GM12878 (cell line): ENCODE measurements at regions not wholly inside any gene's neighbourhood (a gene's known extent, or its start where the extent isn't known, plus 50 kb on each side); places are given as distances from the start of the nearest gene placed in this dataset.

Experiments
- ATAC-seq: fragments of 200-7000 bp; cut with Tn5 transposase; 3 replicates; pipeline ENCODE4 v1.9.1; 2020; ENCODE audit warnings: mild to moderate bottlenecking, moderate library complexity
- BruUV-seq: library from RNA; stranded (reverse); fragments of 400-500 nt; replicated peaks from 2 replicates; lab custom pipeline; 2021; lab: Mats Ljungman, UMichigan
- CTCF ChIA-PET: fragments of 300-600 bp; sonication (Branson Sonifier 250); formaldehyde crosslinking; extraction: SDS; loops from one replicate; lab custom pipeline; 2021; ENCODE audit warnings: inconsistent platforms; lab: Yijun Ruan, JAX
- POLR2A ChIA-PET: fragments of 350-600 bp; formaldehyde crosslinking; extraction: SDS; loops from one replicate; lab custom pipeline; 2021; ENCODE audit warnings: inconsistent platforms; lab: Charles Lee
- RAD21 ChIA-PET: fragments of 300-600 bp; sonication (Branson Sonifier 250); formaldehyde crosslinking; loops from one replicate; lab custom pipeline; 2023; ENCODE audit warnings: antibody characterized with exemption; ENCODE audit not compliant: unreplicated experiment; lab: Charles Lee
- SMC1A ChIA-PET: fragments of 300-600 bp; sonication (Branson Sonifier 250); formaldehyde crosslinking; loops from one replicate; lab custom pipeline; 2023; ENCODE audit not compliant: unreplicated experiment, uncharacterized antibody; lab: Charles Lee
- DNase-seq: peaks from one replicate; pipeline ENCODE4 v3.0.0-alpha.2; 2011; ENCODE audit warnings: low read depth, low spot score
- FAIRE-seq: peaks from 3 replicates; lab custom pipeline; 2011; peaks lifted over from hg19 to GRCh38; lab: Jason Lieb, UNC
- H2AFZ ChIP-seq: 2 replicates; pipeline ENCODE4 v1.6.0; 2011; ENCODE audit warnings: low read depth, low read length, control low read depth; ENCODE audit not compliant: control insufficient read depth
- H3K27ac ChIP-seq: 2 replicates; pipeline ENCODE4 v1.5.1; 2011; ENCODE audit warnings: control low read depth; ENCODE audit not compliant: control insufficient read depth, insufficient read depth
- H3K27me3 ChIP-seq, 2 experiments: replicated peaks in 1 of 2; 2 replicates each; pipeline versions ENCODE4 v1.6.0 to v1.6.1; 2011; ENCODE audit warnings: low read length in 1 of 2; ENCODE audit not compliant: control insufficient read depth in 2 of 2, insufficient read depth in 2 of 2
- H3K36me3 ChIP-seq, 2 experiments: 2 replicates each; pipeline ENCODE4 v1.5.1; 2011; ENCODE audit warnings: low read length in 1 of 2; ENCODE audit not compliant: control insufficient read depth in 2 of 2, insufficient read depth in 2 of 2
- H3K4me1 ChIP-seq: 2 replicates; pipeline ENCODE4 v1.6.1; 2011; ENCODE audit warnings: mild to moderate bottlenecking, low read length, moderate library complexity, mixed read lengths; ENCODE audit not compliant: control insufficient read depth, insufficient read depth
- H3K4me2 ChIP-seq: 2 replicates; pipeline ENCODE4 v1.6.0; 2011; ENCODE audit warnings: control low read depth; ENCODE audit not compliant: control insufficient read depth, insufficient read depth
- H3K4me3 ChIP-seq: fragments of 200-600 bp; sonication (generic); 2 replicates; pipeline ENCODE4 v1.5.1; 2016
- H3K79me2 ChIP-seq: 2 replicates; pipeline ENCODE4 v1.6.0; 2011; ENCODE audit warnings: low read length; ENCODE audit not compliant: control insufficient read depth, insufficient read depth
- H3K9ac ChIP-seq: 2 replicates; pipeline ENCODE4 v1.8.0; 2011; ENCODE audit warnings: low read length, control low read depth, mixed read lengths; ENCODE audit not compliant: control insufficient read depth, insufficient read depth
- H3K9me3 ChIP-seq: replicated peaks from 3 replicates; pipeline ENCODE4 v1.5.1; 2011; ENCODE audit warnings: mild to moderate bottlenecking, low read length; ENCODE audit not compliant: control insufficient read depth, insufficient read depth
- H4K20me1 ChIP-seq: 2 replicates; pipeline ENCODE4 v1.6.0; 2011; ENCODE audit not compliant: control insufficient read depth, insufficient read depth
- CBX3 ChIP-seq: fragments of 200-600 bp; sonication (generic); IDR thresholded peaks from 2 replicates; pipeline ENCODE4 v1.6.1; 2016; ENCODE audit warnings: low read depth, borderline replicate concordance
- CHD4 ChIP-seq: fragments of 200-600 bp; sonication (generic); IDR thresholded peaks from 2 replicates; pipeline ENCODE4 v1.6.1; 2016; ENCODE audit warnings: mild to moderate bottlenecking
- E4F1 ChIP-seq: fragments of 450-650 bp; IDR thresholded peaks from 2 replicates; pipeline ENCODE4 v1.6.1; 2018; ENCODE audit warnings: borderline replicate concordance, mild to moderate bottlenecking; ENCODE audit not compliant: partially characterized antibody
- ELK1 ChIP-seq: IDR thresholded peaks from 2 replicates; pipeline ENCODE4 v1.6.1; 2012; ENCODE audit warnings: low read depth, low read length, improper control_type of control experiment
- EZH2 ChIP-seq: IDR thresholded peaks from 2 replicates; pipeline ENCODE4 v1.6.1; 2012; ENCODE audit warnings: low read depth, mild to moderate bottlenecking, control low read depth, inconsistent platforms, low read length, borderline replicate concordance; ENCODE audit not compliant: control insufficient read depth
- FOS ChIP-seq: IDR thresholded peaks from 3 replicates; pipeline ENCODE4 v1.6.1; 2011; ENCODE audit warnings: borderline replicate concordance; ENCODE audit not compliant: insufficient read length; ENCODE audit errors: extremely low read depth
- HCFC1 ChIP-seq: fragments of 150-350 bp; IDR thresholded peaks from 2 replicates; pipeline ENCODE4 v1.6.1; 2014; ENCODE audit warnings: low read length
- HDAC6 ChIP-seq: fragments of 200-600 bp; sonication (generic); IDR thresholded peaks from one replicate; pipeline ENCODE4 v1.8.0; 2017; ENCODE audit warnings: antibody characterized with exemption; ENCODE audit not compliant: unreplicated experiment
- IRF4 ChIP-seq: IDR thresholded peaks from 2 replicates; pipeline ENCODE4 v1.6.1; 2011; ENCODE audit warnings: low read depth, low read length
- KDM1A ChIP-seq: fragments of 200-600 bp; sonication (generic); IDR thresholded peaks from 2 replicates; pipeline ENCODE4 v1.6.1; 2016; ENCODE audit warnings: borderline replicate concordance
- KLF5 ChIP-seq: fragments of 450-650 bp; IDR thresholded peaks from 2 replicates; pipeline ENCODE4 v1.6.1; 2014; ENCODE audit warnings: mild to moderate bottlenecking; ENCODE audit not compliant: partially characterized antibody
- LARP7 ChIP-seq: fragments of 450-650 bp; IDR thresholded peaks from 2 replicates; pipeline ENCODE4 v1.6.1; 2017; ENCODE audit warnings: mild to moderate bottlenecking
- MXI1 ChIP-seq: fragments of 150-350 bp; IDR thresholded peaks from 2 replicates; pipeline ENCODE4 v1.6.1; 2011; ENCODE audit warnings: low read depth, mild to moderate bottlenecking, inconsistent platforms, low read length, improper control_type of control experiment
- MYB ChIP-seq: fragments of 150-350 bp; IDR thresholded peaks from 2 replicates; pipeline ENCODE4 v1.6.1; 2014; ENCODE audit warnings: mild to moderate bottlenecking, low read depth, low read length, borderline replicate concordance
- NBN ChIP-seq: fragments of 450-650 bp; IDR thresholded peaks from 2 replicates; pipeline ENCODE4 v1.6.1; 2016
- PBX3 ChIP-seq: IDR thresholded peaks from 2 replicates; pipeline ENCODE4 v1.6.1; 2011; ENCODE audit warnings: mild to moderate bottlenecking, low read depth, low read length, moderate library complexity; ENCODE audit not compliant: insufficient replicate concordance
- RFX5 ChIP-seq: IDR thresholded peaks from 2 replicates; pipeline ENCODE4 v1.6.1; 2011; ENCODE audit warnings: low read depth, low read length, improper control_type of control experiment
- SMC3 ChIP-seq: IDR thresholded peaks from 2 replicates; pipeline ENCODE4 v1.6.1; 2011; ENCODE audit warnings: low read length, improper control_type of control experiment, borderline replicate concordance
- SPI1 ChIP-seq: IDR thresholded peaks from 2 replicates; pipeline ENCODE4 v1.6.1; 2011; ENCODE audit warnings: low read depth, mild to moderate bottlenecking, low read length, moderate library complexity, borderline replicate concordance; ENCODE audit not compliant: insufficient read depth
- SRF ChIP-seq, 2 experiments: IDR thresholded peaks; 2 replicates each; pipeline ENCODE4 v1.6.1; 2011; ENCODE audit warnings: low read depth in 2 of 2, low read length in 2 of 2, mild to moderate bottlenecking in 1 of 2, moderate library complexity in 1 of 2
- SUZ12 ChIP-seq: fragments of 200-600 bp; sonication (generic); IDR thresholded peaks from one replicate; pipeline ENCODE4 v1.6.1; 2018; ENCODE audit warnings: antibody characterized with exemption, mild to moderate bottlenecking; ENCODE audit not compliant: unreplicated experiment
- WGBS: methylation state at CpG from one replicate; pipeline ENCODE4 v1.1.6; 2016; ENCODE audit warnings: low lambda C conversion rate; ENCODE audit not compliant: insufficient replicate concordance, insufficient coverage; ENCODE audit errors: missing lambda C conversion rate; 5-methylcytosine and 5-hydroxymethylcytosine counted together
- in situ Hi-C: fragments of 300-500 bp; cut with MboI; formaldehyde crosslinking; loops from 9 replicates; pipeline ENCODE4 v1.14.3; 2018; ENCODE audit warnings: mixed read lengths
- intact Hi-C: fragments of 100-400 bp; cut with micrococcal nuclease; formaldehyde crosslinking; loops from one replicate; pipeline ENCODE4 v1.14.2; 2022; ENCODE audit not compliant: unreplicated experiment

- TF ChIP-seq PBX3, result no peak
- TF ChIP-seq SRF (IDR thresholded peaks at IDR 0.05; ENCODE audit: low read depth in 2 of 2, low read length in 2 of 2), result no peak
- no peak for TF ChIP-seq HCFC1
Observed at GRCh38 chr2:21782866-21783265, 659.1 kb downstream of the TDRD15 start (continued).

- no peak for TF ChIP-seq E4F1
- TF ChIP-seq SPI1, result no peak
- TF ChIP-seq IRF4, result no peak
- TF ChIP-seq KDM1A, result no peak
- TF ChIP-seq EZH2, result no peak
- TF ChIP-seq KLF5, result no peak
- TF ChIP-seq NBN, result no peak
- TF ChIP-seq LARP7, result no peak
- no peak for TF ChIP-seq SUZ12
- TF ChIP-seq ELK1, result no peak
- TF ChIP-seq RFX5, result no peak
- no peak for TF ChIP-seq FOS
- no peak for TF ChIP-seq HDAC6
- TF ChIP-seq MYB, result no peak
- TF ChIP-seq MXI1, result no peak
- no peak for TF ChIP-seq CHD4
- TF ChIP-seq CBX3, result no peak
- no peak for TF ChIP-seq SMC3
- FAIRE-seq (no peak), DNase-seq (no peak), ATAC-seq (no peak)
- Histone ChIP-seq H3K79me2 (no peaks in the 10 kb centered on the region), H3K36me3 (no peaks in the 10 kb centered on the region), H3K4me2 (no peak overlapping the region), H3K4me1 (no peaks in the 10 kb centered on the region), H4K20me1 (no peaks in the 10 kb centered on the region), H3K9me3 (no peaks in the 10 kb centered on the region), H3K9ac (no peak overlapping the region), H2AFZ (no peak overlapping the region), H3K27me3 (no peaks in the 10 kb centered on the region), H3K27ac (no peak overlapping the region), H3K4me3 (no peak overlapping the region)
- ChIA-PET SMC1A (no interaction called here), POLR2A (no interaction called here), CTCF (no interaction called here), RAD21 (no interaction called here)
- WGBS, result 100% methylated on average over 1 of the region's 1 CpG
- intact Hi-C loops, result no loop called here
- in situ Hi-C loops, result no loop called here
- no TSS peak for BruUV-seq
Observed at GRCh38 chr2:21787941-21788340, 664.2 kb downstream of the TDRD15 start.
